Mammary epithelial cell (primary cell): ENCODE measurements at regions not wholly inside any gene's neighbourhood (a gene's known extent, or its start where the extent isn't known, plus 50 kb on each side); places are given as distances from the start of the nearest gene placed in this dataset.

ENCODE experiments used
- CTCF ChIP-seq, 2 donors: IDR thresholded peaks in 1 of 2; conservative IDR thresholded peaks in 1 of 2; 2 replicates each; pipeline ENCODE4 v1.5.1; 2011 to 2012; ENCODE audit warnings: inconsistent platforms in 2 of 2, low read length in 2 of 2, mild to moderate bottlenecking in 2 of 2, control low read depth in 1 of 2, low read depth in 1 of 2; ENCODE audit not compliant: insufficient read depth in 1 of 2; ENCODE audit errors: extremely low read depth in 1 of 2
- EZH2 ChIP-seq: IDR thresholded peaks from 2 replicates; pipeline ENCODE4 v1.6.1; 2012; ENCODE audit warnings: low read length, inconsistent platforms, borderline replicate concordance

GRCh38 chr5:152135827-152136226 lies 211.2 kb upstream of the GLRA1 start:
- TF ChIP-seq CTCF (conservative IDR thresholded peaks at IDR 0.05 in 1 of 2, IDR thresholded peaks at IDR 0.05 in 1 of 2; ENCODE audit: extremely low read depth in 1 of 2, insufficient read depth in 1 of 2, low read depth in 1 of 2, low read length in 2 of 2) (no peak), EZH2 (no peak)
